ACHN (cell line): ENCODE measurements at regions not wholly inside any gene's neighbourhood (a gene's known extent, or its start where the extent isn't known, plus 50 kb on each side); places are given as distances from the start of the nearest gene placed in this dataset.

Experiments
- DNase-seq: peaks from one replicate; pipeline ENCODE4 v3.0.0-alpha.2; 2015
- in situ Hi-C: cut with HindIII; loops from 2 replicates; pipeline ENCODE4 v1.10.0; 2017; ENCODE audit warnings: low sequenced_read_pairs, low pct_ligation_motif_present, low pct_unique_long_range_greater_than_20kb

DNA sequence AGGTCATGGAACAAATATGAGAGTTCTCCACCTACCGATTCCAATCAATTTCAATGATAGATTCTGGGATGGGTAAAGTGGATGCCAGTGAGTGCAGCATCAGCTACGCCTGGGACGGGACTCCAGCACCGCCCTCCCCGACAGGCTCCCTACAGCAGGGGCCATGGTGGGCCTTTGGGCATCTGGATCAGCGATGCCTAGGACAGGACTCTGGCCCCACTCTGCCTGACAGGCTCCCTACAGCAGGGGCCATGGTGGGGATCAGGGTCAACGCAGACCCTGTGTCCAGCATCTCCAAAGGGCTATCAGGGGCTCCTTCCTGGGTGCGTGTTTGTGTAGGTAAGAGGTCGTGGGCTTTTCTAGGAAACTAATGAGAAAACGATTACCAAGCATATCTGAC is 111.2 kb upstream of the TCERG1L start:
- no peak for DNase-seq
- in situ Hi-C loops = no loop called here

DNA sequence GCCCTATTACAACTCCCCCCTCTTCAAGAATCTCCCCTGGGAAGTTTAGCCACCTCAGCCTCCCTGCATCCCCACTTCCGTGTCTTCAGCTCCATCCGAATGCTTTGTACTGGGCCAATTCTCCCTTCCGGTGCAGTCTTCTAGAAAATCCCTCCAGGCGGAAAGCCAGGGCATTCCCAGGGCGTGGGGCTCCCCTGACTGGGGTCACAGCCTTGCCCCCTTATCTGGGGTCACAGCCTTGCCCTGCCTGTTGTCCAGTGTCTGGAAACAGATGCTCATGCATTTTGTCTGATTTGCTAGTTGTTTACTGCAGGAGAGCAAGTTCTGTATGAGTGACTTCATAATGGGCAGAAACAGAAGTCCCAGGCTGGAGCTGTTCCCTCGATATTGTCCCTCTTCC is 112.5 kb upstream of the TCERG1L start:
- in situ Hi-C loops = no loop called here
- no peak for DNase-seq

DNA sequence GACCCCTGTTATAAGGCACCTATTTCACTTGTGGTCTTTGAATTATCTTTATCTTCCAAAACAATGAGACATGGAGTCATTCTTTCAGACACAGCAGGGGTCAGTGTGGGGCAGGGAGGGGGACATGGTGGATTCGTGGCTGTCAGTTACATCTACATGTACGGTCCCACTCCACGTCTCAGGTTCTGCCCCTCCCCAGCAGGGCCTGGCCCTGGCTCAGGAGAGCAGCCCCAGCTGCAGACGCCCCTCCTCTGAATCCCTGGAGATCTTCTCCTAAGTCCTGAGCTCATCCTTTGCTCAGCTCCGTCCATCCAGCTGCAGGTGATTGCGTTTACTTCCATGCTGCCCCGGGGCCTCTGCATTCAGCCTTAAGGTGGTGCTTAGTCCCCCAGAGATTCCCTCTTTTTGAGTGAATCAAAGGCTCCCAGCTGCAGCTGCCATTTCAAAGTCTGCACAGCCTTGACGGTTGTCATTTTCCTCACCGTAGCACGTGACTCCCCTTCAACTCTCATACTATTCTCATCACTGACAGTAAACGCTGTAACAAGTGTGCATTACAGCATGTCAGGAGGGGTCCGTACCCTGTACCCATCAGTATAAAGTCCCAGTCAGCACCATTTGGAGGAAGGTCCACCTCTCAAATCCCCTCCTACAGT is 113.4 kb upstream of the TCERG1L start:
- in situ Hi-C loops = no loop called here
- DNase-seq = no peak

DNA sequence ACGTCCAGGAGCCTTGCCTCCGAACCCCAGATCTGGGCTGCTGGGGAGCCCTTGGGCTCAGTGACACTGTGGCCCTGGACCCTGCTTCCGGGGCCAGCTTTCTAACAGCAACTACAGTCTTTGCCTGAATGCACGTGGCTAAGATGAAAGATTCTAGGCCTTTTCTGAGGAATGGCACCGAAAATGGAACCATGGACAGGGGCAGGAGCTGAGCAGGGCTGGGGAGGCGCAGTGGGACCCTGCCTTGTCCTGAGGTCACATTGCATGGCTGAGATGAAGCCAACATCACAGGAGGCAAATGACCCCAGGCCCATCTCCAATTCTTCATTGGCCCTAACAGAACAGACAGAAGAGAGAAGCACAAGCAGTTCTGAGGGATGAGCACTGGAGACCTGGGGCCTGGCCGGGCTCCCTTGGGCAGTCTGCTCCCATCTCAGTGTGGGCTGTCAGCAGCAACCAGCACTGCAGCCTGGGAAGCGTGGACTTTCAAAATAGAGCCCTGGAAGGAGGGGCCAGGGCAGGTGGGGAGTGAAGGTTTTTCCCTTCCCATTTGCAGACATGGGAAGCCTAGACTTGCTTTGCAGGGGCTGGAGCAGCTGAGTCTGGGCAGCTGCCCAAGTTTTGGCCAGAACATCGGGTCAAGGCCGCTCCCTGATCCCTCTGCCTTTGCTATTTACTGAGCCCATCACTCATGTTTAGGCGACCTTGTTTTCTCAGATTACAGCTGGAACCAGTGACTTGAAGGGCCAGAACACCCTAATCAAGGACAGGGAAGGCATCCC is 114.4 kb upstream of the TCERG1L start:
- in situ Hi-C loops = no loop called here
- no peak for DNase-seq

DNA sequence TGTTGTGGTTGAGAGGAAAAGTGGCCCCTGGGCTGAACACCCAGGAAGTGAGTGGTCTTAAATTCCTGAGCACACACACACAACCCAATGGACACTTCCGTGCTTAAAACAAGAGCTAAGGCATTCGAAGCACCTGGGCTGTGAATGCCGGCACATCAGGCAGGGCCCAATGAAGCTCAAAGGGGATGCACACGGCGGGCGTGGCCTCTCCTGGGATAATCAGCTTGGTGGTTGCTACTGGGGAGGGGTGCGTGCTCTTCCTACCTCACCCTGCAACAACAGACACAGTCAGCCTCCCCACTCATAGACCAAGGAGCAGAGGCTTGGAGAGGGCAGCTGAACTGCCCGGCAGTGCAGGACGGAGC is 115.0 kb upstream of the TCERG1L start:
- in situ Hi-C loops = no loop called here
- DNase-seq = no peak

DNA sequence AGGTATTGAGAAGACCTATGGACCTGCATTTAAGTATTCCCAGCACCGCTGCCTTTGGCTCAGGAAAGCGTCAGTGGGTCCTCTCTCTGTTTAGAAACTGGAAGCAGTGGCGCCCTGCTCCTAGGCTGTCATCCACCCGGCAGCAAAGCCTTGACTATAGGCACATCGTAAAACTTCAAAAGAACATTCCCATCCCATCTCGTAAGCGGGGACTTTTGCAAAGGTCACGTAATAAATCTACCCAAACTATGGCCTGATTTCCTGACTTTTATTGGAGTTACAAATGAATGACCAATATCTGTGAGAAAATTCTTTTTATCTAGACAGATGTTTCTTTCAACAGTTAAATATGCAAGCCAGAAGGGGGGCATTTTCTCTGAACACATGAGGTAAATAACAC is 115.8 kb upstream of the TCERG1L start:
- in situ Hi-C loops = no loop called here
- no peak for DNase-seq

DNA sequence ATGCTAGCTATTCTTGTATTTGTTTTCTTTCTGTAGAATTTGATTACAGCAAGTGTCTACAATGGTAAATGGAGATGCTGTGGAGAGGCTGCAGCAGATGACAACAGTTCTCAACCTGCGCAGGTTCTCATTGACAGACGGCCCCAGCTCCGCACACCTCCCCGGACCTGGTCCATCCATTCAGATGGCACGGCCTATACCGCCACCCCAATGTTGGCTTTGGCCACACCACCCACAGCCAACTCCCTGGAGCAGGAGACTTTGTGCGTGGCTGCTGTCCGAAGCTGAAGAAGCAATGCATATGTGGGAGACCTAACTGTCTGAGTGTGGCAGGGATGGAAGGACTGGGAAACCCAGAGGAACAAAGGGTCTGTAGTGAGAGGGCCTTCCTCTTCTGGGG is 116.4 kb upstream of the TCERG1L start:
- in situ Hi-C loops = no loop called here

DNA sequence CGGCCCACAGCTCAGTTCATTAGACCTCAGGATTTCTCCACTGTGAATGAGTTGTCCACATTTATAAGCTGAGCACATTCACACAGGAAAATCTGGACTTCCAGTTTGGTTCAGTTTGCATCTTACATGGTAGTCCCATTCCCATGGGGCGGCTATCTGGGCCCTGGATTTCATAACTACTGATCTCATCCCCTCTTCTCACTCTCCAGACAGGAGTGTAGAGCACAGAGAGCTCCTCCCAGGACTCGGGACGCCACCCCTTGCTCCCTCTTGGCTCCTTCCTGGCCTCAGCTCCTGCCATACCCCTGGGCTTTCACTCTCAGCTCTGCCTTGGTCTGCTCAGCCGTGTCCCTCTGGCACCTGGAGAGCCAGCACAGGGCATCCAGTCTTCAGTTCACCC is 117.6 kb upstream of the TCERG1L start:
- in situ Hi-C loops = no loop called here
- DNase-seq = no peak

More for the DNA sequence above, 116.4 kb upstream of the TCERG1L start:
- DNase-seq = no peak

DNA sequence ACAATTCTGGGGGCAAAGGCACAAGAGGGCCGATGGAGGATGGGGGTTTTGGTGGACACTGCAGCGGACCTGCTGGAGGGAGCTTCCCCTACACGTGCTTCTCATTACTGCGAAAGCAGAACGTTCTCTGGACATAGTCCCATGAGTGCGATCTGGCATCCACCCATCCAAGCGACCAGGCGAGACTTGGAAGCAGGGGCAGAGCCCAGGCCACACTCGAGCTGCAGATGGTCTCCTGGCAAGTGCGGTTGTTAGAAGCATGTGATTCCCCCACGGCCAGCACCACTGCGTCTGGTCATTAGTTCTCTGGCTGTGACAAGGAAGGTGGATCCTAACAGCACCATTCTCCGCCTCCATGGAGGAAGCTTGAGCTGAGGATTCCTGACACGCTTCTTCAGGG is 118.4 kb upstream of the TCERG1L start:
- in situ Hi-C loops = no loop called here
- no peak for DNase-seq

DNA sequence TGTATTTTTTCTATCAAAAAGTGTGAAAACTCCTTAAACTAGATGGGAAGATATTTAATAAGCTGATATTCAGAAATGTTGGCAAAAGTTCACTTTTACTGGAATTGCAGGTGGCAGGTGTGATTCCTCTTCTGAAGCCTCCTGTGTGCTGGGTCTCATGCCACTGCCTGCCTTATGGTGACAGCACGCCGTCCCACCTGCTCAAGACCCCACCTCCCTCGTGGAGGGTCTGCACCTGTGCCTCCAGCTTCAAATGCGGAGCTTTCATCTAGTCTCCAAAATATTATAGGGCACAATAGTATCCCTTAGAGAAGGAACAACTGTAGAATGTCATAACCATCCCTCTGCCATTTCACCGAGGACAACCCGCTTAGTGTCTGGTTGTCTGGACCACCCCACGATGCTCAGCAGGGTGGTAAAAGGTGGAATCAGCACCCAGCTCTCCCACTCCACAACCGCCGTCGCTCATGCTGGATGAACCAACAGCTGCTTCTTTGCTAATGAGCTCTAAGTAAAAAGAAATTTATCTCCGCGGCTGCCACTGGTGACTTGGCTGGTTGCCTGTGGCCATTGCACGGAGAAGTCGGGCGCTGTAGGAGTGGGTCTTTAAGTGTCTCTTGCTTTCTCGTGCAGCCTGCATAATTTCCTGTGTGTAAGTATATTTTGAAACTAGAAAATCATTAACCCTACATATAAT is 119.3 kb upstream of the TCERG1L start:
- no peak for DNase-seq
- in situ Hi-C loops = no loop called here

DNA sequence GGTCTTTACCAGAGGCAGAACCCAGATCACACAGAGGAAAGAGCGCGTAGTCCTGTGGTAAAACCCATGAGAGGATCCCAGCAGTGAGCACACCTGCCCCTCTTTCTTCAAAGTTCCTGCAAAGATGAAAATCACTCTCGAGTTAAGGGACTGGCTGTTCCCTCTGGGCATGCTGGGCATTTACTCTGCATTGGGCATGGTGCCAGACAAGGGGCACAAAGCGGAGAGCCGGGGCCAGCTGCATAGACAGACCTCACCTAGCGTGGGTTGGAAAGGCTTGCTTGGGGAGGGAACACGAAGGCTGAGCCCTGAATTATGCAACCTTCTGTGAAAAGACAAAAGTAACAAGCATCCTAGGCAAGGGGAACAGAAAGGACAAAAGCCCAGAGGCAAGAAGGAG is 120.0 kb upstream of the TCERG1L start:
- in situ Hi-C loops = no loop called here
- no peak for DNase-seq

DNA sequence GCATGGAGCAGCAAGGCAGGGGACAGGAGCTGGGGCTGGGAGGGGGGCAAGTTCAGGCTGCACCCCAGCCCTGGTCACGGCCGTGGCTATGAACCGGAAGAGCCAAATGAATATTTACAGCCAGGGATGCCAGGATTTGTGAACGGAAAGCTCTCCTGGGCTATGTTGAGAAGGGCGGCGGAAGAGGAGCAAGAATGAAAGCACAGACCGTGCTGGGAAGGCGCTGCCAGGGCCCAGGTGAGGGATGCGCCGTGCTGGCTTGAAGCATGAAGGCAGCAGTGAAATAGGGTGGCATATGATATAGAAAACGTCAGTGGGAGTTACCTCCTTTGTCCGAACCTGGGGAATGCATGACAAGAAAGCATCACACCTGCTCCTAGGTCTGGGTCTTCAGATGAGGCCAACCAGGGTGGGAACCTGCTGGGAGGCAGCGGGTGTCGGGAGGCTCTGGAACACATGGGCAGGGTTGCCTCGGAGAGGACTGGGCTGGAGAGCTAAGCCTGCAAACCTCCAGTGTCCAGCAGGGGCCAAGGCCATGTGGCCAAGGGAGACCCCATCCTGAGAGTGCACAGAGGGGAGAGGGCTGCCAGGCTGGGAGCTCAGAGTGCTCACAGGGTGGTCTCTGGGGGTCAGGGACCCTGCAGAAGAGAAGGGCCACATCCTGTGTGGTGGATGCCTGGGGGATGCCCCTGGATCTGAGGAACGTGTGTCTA is 120.6 kb upstream of the TCERG1L start:
- in situ Hi-C loops = no loop called here
- no peak for DNase-seq

DNA sequence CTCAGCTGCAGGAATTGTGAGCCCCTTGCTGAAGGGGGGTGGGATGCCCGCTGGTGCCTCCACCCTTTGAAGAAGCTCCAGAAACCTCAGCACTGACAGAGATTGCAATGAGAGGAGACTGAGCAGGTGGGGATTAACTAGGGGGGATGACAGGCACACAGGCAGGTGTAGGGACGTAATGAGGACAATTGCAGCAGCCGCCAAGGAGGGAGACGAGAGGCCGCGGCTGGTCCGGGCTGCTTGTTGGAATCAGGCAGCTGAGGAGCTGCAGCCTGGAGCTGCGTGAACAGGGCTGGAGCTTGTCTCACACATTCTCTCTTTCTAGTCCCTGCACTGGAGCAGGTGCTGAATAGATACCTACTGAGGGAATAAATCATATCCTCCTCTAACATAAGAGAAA is 122.0 kb upstream of the TCERG1L start:
- no peak for DNase-seq
- in situ Hi-C loops = no loop called here

DNA sequence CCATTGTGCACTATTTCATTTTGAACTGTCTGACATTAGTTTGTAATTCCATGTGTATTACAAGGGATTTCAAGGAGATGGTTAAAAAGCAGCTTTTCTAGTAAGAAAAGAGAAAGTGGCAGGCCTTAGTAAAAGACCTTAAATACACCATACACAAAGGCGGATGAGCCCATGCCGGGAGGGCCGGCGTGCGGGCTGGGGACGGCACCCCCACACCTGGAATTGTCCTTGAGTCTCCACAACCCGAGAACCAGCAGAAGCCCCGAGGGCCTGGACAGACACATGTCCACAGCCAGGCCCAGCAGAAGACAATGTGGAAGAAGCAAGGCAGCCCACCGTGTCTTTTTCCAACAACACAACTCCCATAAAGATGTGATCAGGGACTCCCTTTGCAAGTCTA is 123.7 kb upstream of the TCERG1L start:
- DNase-seq = no peak
- in situ Hi-C loops = no loop called here

DNA sequence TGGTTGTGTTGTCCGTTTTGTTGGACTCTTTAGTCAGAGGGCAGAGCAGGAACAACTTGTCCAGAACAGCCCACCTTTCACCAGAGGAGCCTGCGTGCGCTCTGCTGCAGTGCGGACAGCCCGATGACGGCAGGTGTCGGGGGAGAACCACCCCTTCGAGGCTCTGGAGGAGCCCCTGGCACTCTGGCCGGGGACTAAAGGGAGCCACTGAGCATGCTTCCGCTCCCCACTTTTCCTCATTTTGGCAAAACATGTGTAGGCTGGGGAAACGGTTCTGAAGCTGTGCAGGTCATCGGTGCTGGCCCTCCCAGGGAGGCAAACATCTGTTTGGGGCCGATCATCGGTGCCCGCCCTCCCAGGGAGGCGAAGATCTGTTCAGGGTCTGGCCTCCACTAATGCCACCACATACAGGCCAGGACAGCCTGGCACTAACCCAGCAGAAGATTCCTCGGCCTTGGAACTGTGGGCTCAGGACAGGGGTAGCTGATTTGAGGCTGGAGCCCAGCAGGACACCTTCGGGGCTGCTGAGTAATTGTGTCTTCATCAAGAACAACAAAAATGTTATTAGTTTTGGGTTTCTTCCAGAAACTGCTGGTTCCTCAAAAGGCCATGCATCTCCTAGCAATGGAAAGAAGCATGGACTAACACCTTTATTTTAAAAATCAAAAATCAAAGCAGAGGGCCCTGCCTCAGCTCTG is 124.4 kb upstream of the TCERG1L start:
- no peak for DNase-seq
- in situ Hi-C loops = no loop called here

DNA sequence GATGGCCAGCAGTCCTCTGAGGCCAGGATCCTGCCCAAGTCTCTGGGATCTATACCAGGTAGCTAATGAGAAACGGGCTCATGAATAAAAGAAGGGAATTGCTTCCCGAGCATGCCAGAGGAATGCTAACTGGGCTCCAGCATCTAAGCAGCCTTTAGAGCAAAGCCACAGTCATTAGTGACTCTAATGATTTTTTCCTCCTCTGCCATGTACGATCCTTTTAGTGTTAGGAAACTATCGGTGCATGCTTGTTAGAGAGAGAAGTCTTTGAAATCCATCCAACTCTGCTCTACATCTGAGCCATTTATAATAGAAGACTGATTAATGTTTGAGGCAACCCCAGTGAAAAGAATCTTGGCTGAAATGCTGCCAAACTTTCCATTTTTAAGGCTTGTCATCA is 124.9 kb upstream of the TCERG1L start:
- in situ Hi-C loops = no loop called here
- DNase-seq = no peak

DNA sequence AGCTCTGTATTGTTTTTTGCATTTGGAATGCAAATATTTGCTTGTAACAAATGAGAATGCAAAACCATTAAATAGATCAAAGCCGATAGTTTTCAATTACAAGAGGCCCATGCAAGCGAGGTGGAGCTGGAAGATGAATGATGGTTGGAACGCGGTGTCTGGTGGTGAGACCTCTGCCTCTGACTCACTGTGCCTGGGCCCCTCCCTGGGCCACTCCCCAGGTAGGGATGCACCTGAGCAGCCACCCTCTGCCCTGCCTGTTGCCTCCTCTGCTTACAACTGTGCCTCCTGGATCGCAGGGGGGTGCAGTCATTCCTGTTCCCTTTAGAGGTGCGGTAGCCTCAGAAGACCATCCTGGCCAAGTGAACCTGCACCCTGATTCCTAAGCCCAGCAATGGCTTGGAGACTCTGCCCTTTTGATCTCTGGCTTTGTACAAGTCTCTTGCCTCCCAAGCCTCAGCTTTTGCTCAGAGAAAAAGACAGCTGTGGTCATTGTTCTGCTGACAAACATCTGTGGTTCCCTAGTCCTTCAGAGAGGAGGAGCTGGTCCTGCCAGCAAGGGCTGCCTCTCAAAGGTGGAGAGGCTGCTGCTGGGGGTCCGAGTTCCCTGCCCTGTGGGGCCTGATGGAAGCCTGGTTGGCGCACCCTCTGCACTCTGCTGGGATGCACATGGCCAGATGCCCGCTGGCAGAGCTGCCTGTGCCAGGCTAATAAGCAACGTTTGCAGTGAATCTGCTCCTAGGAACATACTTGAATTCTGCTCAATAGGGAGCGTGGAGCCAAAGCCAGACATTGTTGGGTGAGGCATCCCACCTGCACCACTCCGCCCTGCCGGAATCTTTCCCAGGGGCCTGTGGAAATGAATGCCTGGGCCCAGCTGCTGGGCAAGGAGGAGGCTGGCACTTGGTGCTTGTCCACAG is 126.3 kb upstream of the TCERG1L start:
- in situ Hi-C loops = no loop called here
- DNase-seq = no peak

DNA sequence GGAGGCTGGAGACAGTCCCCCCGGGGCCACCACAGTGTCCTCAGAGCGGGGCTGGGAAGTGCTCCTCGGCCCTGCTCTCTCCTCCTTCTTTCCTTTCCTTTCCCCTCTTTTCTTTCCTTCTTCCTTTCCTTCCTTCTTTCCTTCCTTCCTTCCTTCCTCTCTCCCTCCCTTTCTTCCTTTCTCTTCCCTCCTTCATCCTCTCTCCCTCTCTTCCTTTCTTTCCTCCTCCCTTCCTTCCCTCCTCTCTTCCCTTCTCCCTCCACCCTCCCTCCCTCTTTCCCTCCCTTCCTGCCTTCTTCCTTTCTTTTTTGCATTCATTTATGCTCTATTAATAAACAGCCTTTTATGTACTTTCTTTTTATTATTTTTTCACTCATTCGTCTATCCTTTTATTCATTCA is 127.1 kb upstream of the TCERG1L start:
- in situ Hi-C loops = no loop called here
- no peak for DNase-seq
